IMR-90 (cell line): ENCODE measurements at regions not wholly inside any gene's neighbourhood (a gene's known extent, or its start where the extent isn't known, plus 50 kb on each side); places are given as distances from the start of the nearest gene placed in this dataset.

ENCODE experiments used
- ATAC-seq: fragments of 200-7000 bp; cut with Tn5 transposase; 2 replicates; pipeline ENCODE4 v1.9.1; 2020; ENCODE audit warnings: low read depth, mild to moderate bottlenecking, moderate library complexity
- BruUV-seq: library from RNA; stranded (reverse); fragments of 400-500 nt; replicated peaks from 2 replicates; lab custom pipeline; 2021; lab: Mats Ljungman, UMichigan
- CTCF ChIA-PET: fragments of 300-600 bp; formaldehyde crosslinking; extraction: SDS; loops from one replicate; lab custom pipeline; 2021; ENCODE audit warnings: antibody characterized with exemption; lab: Yijun Ruan, JAX
- POLR2A ChIA-PET: fragments of 300-600 bp; sonication (Branson Sonifier 250); formaldehyde crosslinking; loops from one replicate; lab custom pipeline; 2022; ENCODE audit warnings: antibody characterized with exemption; ENCODE audit not compliant: unreplicated experiment; lab: Charles Lee
- DNase-seq: peaks from one replicate; pipeline ENCODE4 v3.0.0; 2013
- H2AFZ ChIP-seq: replicated peaks from 2 replicates; pipeline ENCODE3; 2013; ENCODE audit warnings: low read length, mild to moderate bottlenecking; ENCODE audit not compliant: poor library complexity
- H2AK5ac ChIP-seq: 2 replicates; pipeline ENCODE4 v1.6.1; 2013; ENCODE audit warnings: low read depth, low read length, inconsistent platforms
- H2AK9ac ChIP-seq: replicated peaks from 2 replicates; pipeline ENCODE3; 2013; ENCODE audit warnings: mild to moderate bottlenecking, low read depth, low read length, moderate library complexity; ENCODE audit not compliant: poor library complexity
- H2BK120ac ChIP-seq: 2 replicates; pipeline ENCODE4 v1.6.1; 2013; ENCODE audit warnings: low read depth, low read length, inconsistent platforms
- H2BK15ac ChIP-seq: 3 replicates; pipeline ENCODE4 v1.6.1; 2013; ENCODE audit warnings: low read depth, low read length, inconsistent platforms
- H2BK20ac ChIP-seq: 2 replicates; pipeline ENCODE4 v1.6.1; 2013; ENCODE audit warnings: low read depth, mild to moderate bottlenecking, inconsistent platforms, low read length, moderate library complexity
- H2BK5ac ChIP-seq: 2 replicates; pipeline ENCODE4 v1.6.1; 2013; ENCODE audit warnings: mild to moderate bottlenecking, low read depth, low read length, inconsistent platforms; ENCODE audit not compliant: poor library complexity, severe bottlenecking
- H3K14ac ChIP-seq: replicated peaks from 2 replicates; pipeline ENCODE4 v1.6.1; 2013; ENCODE audit warnings: low read depth, low read length, inconsistent platforms
- H3K18ac ChIP-seq: 2 replicates; pipeline ENCODE4 v1.6.1; 2013; ENCODE audit warnings: low read depth, low read length, control low read depth
- H3K23ac ChIP-seq: 2 replicates; pipeline ENCODE4 v1.6.1; 2013; ENCODE audit warnings: low read depth, low read length, inconsistent platforms
- H3K27ac ChIP-seq: 2 replicates; pipeline ENCODE4 v1.5.1; 2013; ENCODE audit warnings: mild to moderate bottlenecking, control low read depth, low read length; ENCODE audit not compliant: insufficient read depth
- H3K27me3 ChIP-seq: 2 replicates; pipeline ENCODE4 v1.6.1; 2013; ENCODE audit warnings: low read length; ENCODE audit not compliant: control insufficient read depth, insufficient read depth
- H3K36me3 ChIP-seq: 2 replicates; pipeline ENCODE4 v1.6.1; 2013; ENCODE audit warnings: low read length, mixed read lengths; ENCODE audit not compliant: control insufficient read depth, insufficient read depth
- H3K4ac ChIP-seq: 2 replicates; pipeline ENCODE4 v1.6.1; 2013; ENCODE audit warnings: low read depth, low read length, inconsistent platforms
- H3K4me1 ChIP-seq: 2 replicates; pipeline ENCODE4 v1.6.1; 2013; ENCODE audit warnings: low read length, mixed read lengths; ENCODE audit not compliant: control insufficient read depth, insufficient read depth
- H3K4me2 ChIP-seq: 2 replicates; pipeline ENCODE4 v1.6.1; 2013; ENCODE audit warnings: low read depth, mild to moderate bottlenecking, control low read depth, low read length, moderate library complexity
- H3K4me3 ChIP-seq: 2 replicates; pipeline ENCODE4 v1.5.1; 2013; ENCODE audit warnings: low read depth, mild to moderate bottlenecking, control low read depth, low read length, moderate library complexity; ENCODE audit not compliant: insufficient read depth
- H3K56ac ChIP-seq: 2 replicates; pipeline ENCODE4 v1.6.1; 2013; ENCODE audit warnings: low read length, inconsistent platforms; ENCODE audit not compliant: insufficient read depth; ENCODE audit errors: extremely low read depth
- H3K79me1 ChIP-seq, 2 experiments: 2 replicates each; pipeline ENCODE4 v1.6.1; 2013; ENCODE audit warnings: low read length in 2 of 2, inconsistent platforms in 1 of 2, low read depth in 1 of 2
- H3K9ac ChIP-seq: 2 replicates; pipeline ENCODE4 v1.6.1; 2013; ENCODE audit warnings: low read depth, low read length, control low read depth
- H3K9me1 ChIP-seq: 2 replicates; pipeline ENCODE4 v1.6.1; 2013; ENCODE audit warnings: low read length, inconsistent platforms; ENCODE audit not compliant: insufficient read depth
- H3K9me3 ChIP-seq: 2 replicates; pipeline ENCODE4 v1.6.1; 2013; ENCODE audit warnings: low read length; ENCODE audit not compliant: control insufficient read depth, insufficient read depth
- H4K20me1 ChIP-seq: 2 replicates; pipeline ENCODE4 v1.6.1; 2013; ENCODE audit warnings: low read length, inconsistent platforms; ENCODE audit not compliant: insufficient read depth
- H4K5ac ChIP-seq: 2 replicates; pipeline ENCODE4 v1.6.1; 2013; ENCODE audit warnings: mild to moderate bottlenecking, low read depth, low read length, control low read depth
- H4K8ac ChIP-seq, 2 experiments: 2 replicates each; pipeline ENCODE4 v1.6.1; 2013; ENCODE audit warnings: low read depth in 2 of 2, low read length in 2 of 2, control low read depth in 1 of 2, inconsistent platforms in 1 of 2
- H4K91ac ChIP-seq: 2 replicates; pipeline ENCODE4 v1.6.1; 2013; ENCODE audit warnings: low read depth, low read length, inconsistent platforms; ENCODE audit not compliant: insufficient read depth
- BHLHE40 ChIP-seq: fragments of 150-350 bp; IDR thresholded peaks from 2 replicates; pipeline ENCODE4 v1.6.1; 2016; ENCODE audit warnings: mild to moderate bottlenecking, low read depth, low read length
- CHD1 ChIP-seq: IDR thresholded peaks from 2 replicates; pipeline ENCODE4 v1.6.1; 2012; ENCODE audit warnings: low read depth, low read length, improper control_type of control experiment
- CTCF ChIP-seq: conservative IDR thresholded peaks from 2 replicates; pipeline ENCODE4 v1.5.1; 2012; ENCODE audit warnings: mild to moderate bottlenecking, low read depth, low read length, improper control_type of control experiment
- MAFK ChIP-seq: IDR thresholded peaks from 2 replicates; pipeline ENCODE4 v1.6.1; 2012; ENCODE audit warnings: low read depth, low read length, improper control_type of control experiment
- RAD21 ChIP-seq: IDR thresholded peaks from 2 replicates; pipeline ENCODE4 v1.6.1; 2012; ENCODE audit warnings: low read length, improper control_type of control experiment
- RCOR1 ChIP-seq: IDR thresholded peaks from 2 replicates; pipeline ENCODE4 v1.6.1; 2012; ENCODE audit warnings: mild to moderate bottlenecking, low read length, improper control_type of control experiment; ENCODE audit not compliant: insufficient replicate concordance
- WGBS, 2 experiments: methylation state at CpG; one replicate each; pipeline versions ENCODE4 v1.1.5 to v1.1.7; 2013; ENCODE audit warnings: missing lambda C conversion rate in 2 of 2; ENCODE audit not compliant: insufficient read length in 1 of 2; ENCODE audit errors: extremely low coverage in 2 of 2; 5-methylcytosine and 5-hydroxymethylcytosine counted together
- dilution Hi-C: fragments of 300-500 bp; cut with HindIII; formaldehyde crosslinking; loops from one replicate; pipeline ENCODE4 v1.14.3; 2018; ENCODE audit warnings: low sequenced_read_pairs; ENCODE audit not compliant: unreplicated experiment
- in situ Hi-C: fragments of 300-500 bp; cut with MboI; formaldehyde crosslinking; loops from 3 replicates; pipeline ENCODE4 v1.14.3; 2019; ENCODE audit warnings: low sequenced_read_pairs, inconsistent platforms, mixed read lengths
- intact Hi-C: fragments of 100-400 bp; cut with micrococcal nuclease; formaldehyde crosslinking; loops from 2 replicates; pipeline ENCODE4 v1.10.0; 2022
- TF ChIP-seq, protein P1 (sequence below): fragments of 150-350 bp; IDR thresholded peaks from 2 replicates; pipeline ENCODE4 v1.6.1; 2016; ENCODE audit warnings: low read depth, mild to moderate bottlenecking, low read length, moderate library complexity, borderline replicate concordance

- no peaks in the 10 kb centered on the region for H3K4me1 ChIP-seq
- BruUV-seq = no TSS peak
- POLR2A ChIA-PET = no interaction called here
Observed at GRCh38 chr11:70918242-70918641, 334.1 kb downstream of the SHANK2 start.

More at GRCh38 chr11:70918242-70918641, 334.1 kb downstream of the SHANK2 start:
- H4K8ac ChIP-seq = no peak overlapping the region
- H2AK9ac ChIP-seq = no peak overlapping the region
- H2BK5ac ChIP-seq = no peak overlapping the region
- in situ Hi-C loops (no loop called here), intact Hi-C loops (no loop called here), dilution Hi-C loops (no loop called here)
- no peaks in the 10 kb centered on the region for H3K9me1 ChIP-seq
- DNase-seq (no peak), ATAC-seq (no peak)
- no peak overlapping the region for H2AFZ ChIP-seq
- H3K56ac ChIP-seq = no peak overlapping the region
- no peak overlapping the region for H2BK120ac ChIP-seq
- H3K18ac ChIP-seq = no peak overlapping the region
- peaks cover 11% of the 10 kb centered on the region for H3K9me3 ChIP-seq
- H3K36me3 ChIP-seq = no peaks in the 10 kb centered on the region
- no peak overlapping the region for H3K14ac ChIP-seq
- no peak overlapping the region for H2BK15ac ChIP-seq
- no peaks in the 10 kb centered on the region for H3K79me1 ChIP-seq
- H3K23ac ChIP-seq = no peak overlapping the region
- H3K4me2 ChIP-seq = no peak overlapping the region
- H3K27me3 ChIP-seq = no peaks in the 10 kb centered on the region
- no peak overlapping the region for H3K4me3 ChIP-seq
- H4K5ac ChIP-seq = no peak overlapping the region
- H3K9ac ChIP-seq = no peak overlapping the region
- WGBS, 2 experiments = no CpG with 5 or more reads among the region's 7 CpGs
- CTCF ChIA-PET = interaction anchor here (0.5 kb wide), 1 partner anchor 406 kb away, joined by 5 read pairs; no protein-coding TSS in a partner anchor
- H4K20me1 ChIP-seq = no peaks in the 10 kb centered on the region
- TF ChIP-seq RAD21 (no peak), CHD1 (no peak), BHLHE40 (no peak), RCOR1 (no peak), MAFK (no peak), CTCF (no peak)
- TF ChIP-seq, protein P1, sequence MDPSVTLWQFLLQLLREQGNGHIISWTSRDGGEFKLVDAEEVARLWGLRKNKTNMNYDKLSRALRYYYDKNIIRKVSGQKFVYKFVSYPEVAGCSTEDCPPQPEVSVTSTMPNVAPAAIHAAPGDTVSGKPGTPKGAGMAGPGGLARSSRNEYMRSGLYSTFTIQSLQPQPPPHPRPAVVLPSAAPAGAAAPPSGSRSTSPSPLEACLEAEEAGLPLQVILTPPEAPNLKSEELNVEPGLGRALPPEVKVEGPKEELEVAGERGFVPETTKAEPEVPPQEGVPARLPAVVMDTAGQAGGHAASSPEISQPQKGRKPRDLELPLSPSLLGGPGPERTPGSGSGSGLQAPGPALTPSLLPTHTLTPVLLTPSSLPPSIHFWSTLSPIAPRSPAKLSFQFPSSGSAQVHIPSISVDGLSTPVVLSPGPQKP = no peak
- no peak overlapping the region for H2BK20ac ChIP-seq
- no peak overlapping the region for H3K4ac ChIP-seq
- no peak overlapping the region for H4K91ac ChIP-seq
- no peak overlapping the region for H2AK5ac ChIP-seq
- no peak overlapping the region for H3K27ac ChIP-seq
